Neural progenitor cell (in vitro differentiated cells): ENCODE measurements at regions not wholly inside any gene's neighbourhood (a gene's known extent, or its start where the extent isn't known, plus 50 kb on each side); places are given as distances from the start of the nearest gene placed in this dataset.

Source experiments
- EZH2 ChIP-seq: fragments of 200-600 bp; sonication (generic); IDR thresholded peaks from 2 replicates; pipeline ENCODE4 v1.6.1; 2017; ENCODE audit warnings: antibody characterized with exemption, mild to moderate bottlenecking, moderate library complexity
- EZH2phosphoT487 ChIP-seq: fragments of 200-600 bp; sonication (generic); IDR thresholded peaks from 2 replicates; pipeline ENCODE4 v1.6.1; 2017; ENCODE audit warnings: antibody characterized with exemption
- TF ChIP-seq, protein P1 (sequence below): fragments of 200-600 bp; sonication (generic); IDR thresholded peaks from 2 replicates; pipeline ENCODE4 v1.5.1; 2017; ENCODE audit warnings: antibody characterized with exemption, mild to moderate bottlenecking

DNA sequence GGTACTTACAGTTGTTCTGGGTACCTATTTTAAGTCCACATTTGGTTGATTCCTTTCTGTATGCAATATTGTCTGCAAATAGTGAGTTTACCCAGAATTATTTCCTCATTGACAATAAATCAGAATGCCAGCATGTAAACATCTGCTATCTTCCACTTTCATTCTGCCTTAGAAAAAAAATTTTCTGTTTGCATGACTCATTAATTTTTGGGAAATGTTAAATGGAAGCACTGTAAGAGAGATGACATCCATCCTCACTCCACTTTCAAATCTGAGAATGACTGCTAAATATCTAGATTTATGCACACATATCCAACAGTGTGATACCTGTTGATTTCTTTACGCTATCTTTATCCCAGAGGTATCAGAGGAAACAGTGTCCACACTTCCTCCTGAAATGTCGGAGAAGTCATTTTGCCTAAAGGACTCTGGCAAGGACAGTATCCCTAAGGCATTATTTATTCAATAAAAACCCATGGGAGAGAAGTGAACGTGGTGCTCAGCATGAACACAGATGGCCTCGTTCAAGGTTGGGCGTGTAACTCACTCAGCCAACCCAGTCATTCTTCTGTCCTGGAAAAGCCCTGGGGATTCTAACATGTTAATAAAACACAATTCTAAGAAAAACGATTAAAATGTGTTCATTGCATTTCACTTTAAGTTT lies 780.9 kb downstream of the QKI start:
- TF ChIP-seq, protein P1, sequence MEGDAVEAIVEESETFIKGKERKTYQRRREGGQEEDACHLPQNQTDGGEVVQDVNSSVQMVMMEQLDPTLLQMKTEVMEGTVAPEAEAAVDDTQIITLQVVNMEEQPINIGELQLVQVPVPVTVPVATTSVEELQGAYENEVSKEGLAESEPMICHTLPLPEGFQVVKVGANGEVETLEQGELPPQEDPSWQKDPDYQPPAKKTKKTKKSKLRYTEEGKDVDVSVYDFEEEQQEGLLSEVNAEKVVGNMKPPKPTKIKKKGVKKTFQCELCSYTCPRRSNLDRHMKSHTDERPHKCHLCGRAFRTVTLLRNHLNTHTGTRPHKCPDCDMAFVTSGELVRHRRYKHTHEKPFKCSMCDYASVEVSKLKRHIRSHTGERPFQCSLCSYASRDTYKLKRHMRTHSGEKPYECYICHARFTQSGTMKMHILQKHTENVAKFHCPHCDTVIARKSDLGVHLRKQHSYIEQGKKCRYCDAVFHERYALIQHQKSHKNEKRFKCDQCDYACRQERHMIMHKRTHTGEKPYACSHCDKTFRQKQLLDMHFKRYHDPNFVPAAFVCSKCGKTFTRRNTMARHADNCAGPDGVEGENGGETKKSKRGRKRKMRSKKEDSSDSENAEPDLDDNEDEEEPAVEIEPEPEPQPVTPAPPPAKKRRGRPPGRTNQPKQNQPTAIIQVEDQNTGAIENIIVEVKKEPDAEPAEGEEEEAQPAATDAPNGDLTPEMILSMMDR: no peak
- TF ChIP-seq EZH2phosphoT487 (no peak), EZH2 (no peak)
